ENCODE measurements at regions not wholly inside any gene's neighbourhood (a gene's known extent, or its start where the extent isn't known, plus 50 kb on each side); places are given as distances from the start of the nearest gene placed in this dataset.

- TF ChIP-seq ATF2 (IDR thresholded peaks at IDR 0.05; ENCODE audit: low read length) = no peak
- no peak for TF ChIP-seq EP300 (IDR thresholded peaks at IDR 0.05; ENCODE audit: borderline replicate concordance in 1 of 2, low read depth in 2 of 2, low read length in 2 of 2)
- TF ChIP-seq RFX5 (IDR thresholded peaks at IDR 0.05; ENCODE audit: borderline replicate concordance, low read depth, low read length) = no peak
- TF ChIP-seq ATF3 (IDR thresholded peaks at IDR 0.05; ENCODE audit: insufficient read depth, low read depth, low read length) = no peak
- TF ChIP-seq CBX8 (IDR thresholded peaks at IDR 0.05; ENCODE audit: borderline replicate concordance, low read depth, low read length) = no peak
- no peak for TF ChIP-seq BCL11A (IDR thresholded peaks at IDR 0.05; ENCODE audit: low read depth in 2 of 2, low read length in 2 of 2)
- TF ChIP-seq SAP30 (IDR thresholded peaks at IDR 0.05; ENCODE audit: insufficient read depth, insufficient replicate concordance, low read length) = no peak
- no peak for TF ChIP-seq KDM5A (IDR thresholded peaks at IDR 0.05; ENCODE audit: low read length)
- no peak for TF ChIP-seq BRCA1 (IDR thresholded peaks at IDR 0.05; ENCODE audit: low read depth, low read length)
- no peak for TF ChIP-seq GABPA (IDR thresholded peaks at IDR 0.05; ENCODE audit: borderline replicate concordance, insufficient read depth, low read length)
Measured at GRCh38 chr10:30748152-30748973, 118.8 kb upstream of the LYZL2 start (continued).

Data from H1 (cell line).